Vagina (tissue), 2 donors: ENCODE measurements at regions not wholly inside any gene's neighbourhood (a gene's known extent, or its start where the extent isn't known, plus 50 kb on each side); places are given as distances from the start of the nearest gene placed in this dataset.

Experiments used
- POLR2A ChIP-seq, 2 donors: fragments of 450-650 bp; IDR thresholded peaks; one replicate each; pipeline ENCODE4 v1.6.1; 2017; ENCODE audit warnings: antibody characterized with exemption in 2 of 2, mild to moderate bottlenecking in 2 of 2, moderate library complexity in 2 of 2
- TF ChIP-seq, protein P1 (sequence below), 3 experiments: fragments of 450-650 bp in 2 of 3; fragments of 200-600 bp in 1 of 3; sonication (generic) in 1 of 3; IDR thresholded peaks; one replicate each; pipeline ENCODE4 v1.5.1; 2017 to 2019; ENCODE audit warnings: antibody characterized with exemption in 3 of 3, mild to moderate bottlenecking in 2 of 3, moderate library complexity in 2 of 3

- TF ChIP-seq, protein P1, sequence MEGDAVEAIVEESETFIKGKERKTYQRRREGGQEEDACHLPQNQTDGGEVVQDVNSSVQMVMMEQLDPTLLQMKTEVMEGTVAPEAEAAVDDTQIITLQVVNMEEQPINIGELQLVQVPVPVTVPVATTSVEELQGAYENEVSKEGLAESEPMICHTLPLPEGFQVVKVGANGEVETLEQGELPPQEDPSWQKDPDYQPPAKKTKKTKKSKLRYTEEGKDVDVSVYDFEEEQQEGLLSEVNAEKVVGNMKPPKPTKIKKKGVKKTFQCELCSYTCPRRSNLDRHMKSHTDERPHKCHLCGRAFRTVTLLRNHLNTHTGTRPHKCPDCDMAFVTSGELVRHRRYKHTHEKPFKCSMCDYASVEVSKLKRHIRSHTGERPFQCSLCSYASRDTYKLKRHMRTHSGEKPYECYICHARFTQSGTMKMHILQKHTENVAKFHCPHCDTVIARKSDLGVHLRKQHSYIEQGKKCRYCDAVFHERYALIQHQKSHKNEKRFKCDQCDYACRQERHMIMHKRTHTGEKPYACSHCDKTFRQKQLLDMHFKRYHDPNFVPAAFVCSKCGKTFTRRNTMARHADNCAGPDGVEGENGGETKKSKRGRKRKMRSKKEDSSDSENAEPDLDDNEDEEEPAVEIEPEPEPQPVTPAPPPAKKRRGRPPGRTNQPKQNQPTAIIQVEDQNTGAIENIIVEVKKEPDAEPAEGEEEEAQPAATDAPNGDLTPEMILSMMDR (IDR thresholded peaks at IDR 0.05), result no peak
- TF ChIP-seq POLR2A (IDR thresholded peaks at IDR 0.05), result no peak
Observed at GRCh38 chr13:106989876-106990275, 421.9 kb upstream of the ARGLU1 start.
